ENCODE measurements at regions not wholly inside any gene's neighbourhood (a gene's known extent, or its start where the extent isn't known, plus 50 kb on each side); places are given as distances from the start of the nearest gene placed in this dataset.

GRCh38 chr15:85890620-85890980, 95.9 kb upstream of the KLHL25 start:
- H3K27ac ChIP-seq (replicated peaks) = no peak overlapping the region
- H3K36me3 ChIP-seq = no peaks in the 10 kb centered on the region
- no peaks in the 10 kb centered on the region for H3K4me1 ChIP-seq
- no peak overlapping the region for H3K4me3 ChIP-seq
- no peak for DNase-seq
- H3K27me3 ChIP-seq (ENCODE audit: low read depth) = peaks cover 98% of the 10 kb centered on the region
- TF ChIP-seq, protein P1, sequence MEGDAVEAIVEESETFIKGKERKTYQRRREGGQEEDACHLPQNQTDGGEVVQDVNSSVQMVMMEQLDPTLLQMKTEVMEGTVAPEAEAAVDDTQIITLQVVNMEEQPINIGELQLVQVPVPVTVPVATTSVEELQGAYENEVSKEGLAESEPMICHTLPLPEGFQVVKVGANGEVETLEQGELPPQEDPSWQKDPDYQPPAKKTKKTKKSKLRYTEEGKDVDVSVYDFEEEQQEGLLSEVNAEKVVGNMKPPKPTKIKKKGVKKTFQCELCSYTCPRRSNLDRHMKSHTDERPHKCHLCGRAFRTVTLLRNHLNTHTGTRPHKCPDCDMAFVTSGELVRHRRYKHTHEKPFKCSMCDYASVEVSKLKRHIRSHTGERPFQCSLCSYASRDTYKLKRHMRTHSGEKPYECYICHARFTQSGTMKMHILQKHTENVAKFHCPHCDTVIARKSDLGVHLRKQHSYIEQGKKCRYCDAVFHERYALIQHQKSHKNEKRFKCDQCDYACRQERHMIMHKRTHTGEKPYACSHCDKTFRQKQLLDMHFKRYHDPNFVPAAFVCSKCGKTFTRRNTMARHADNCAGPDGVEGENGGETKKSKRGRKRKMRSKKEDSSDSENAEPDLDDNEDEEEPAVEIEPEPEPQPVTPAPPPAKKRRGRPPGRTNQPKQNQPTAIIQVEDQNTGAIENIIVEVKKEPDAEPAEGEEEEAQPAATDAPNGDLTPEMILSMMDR (IDR thresholded peaks at IDR 0.05; ENCODE audit: borderline replicate concordance) = no peak
- no peaks in the 10 kb centered on the region for H3K9me3 ChIP-seq (replicated peaks)
- intact Hi-C loops (cut with micrococcal nuclease) = no loop called here

DNA sequence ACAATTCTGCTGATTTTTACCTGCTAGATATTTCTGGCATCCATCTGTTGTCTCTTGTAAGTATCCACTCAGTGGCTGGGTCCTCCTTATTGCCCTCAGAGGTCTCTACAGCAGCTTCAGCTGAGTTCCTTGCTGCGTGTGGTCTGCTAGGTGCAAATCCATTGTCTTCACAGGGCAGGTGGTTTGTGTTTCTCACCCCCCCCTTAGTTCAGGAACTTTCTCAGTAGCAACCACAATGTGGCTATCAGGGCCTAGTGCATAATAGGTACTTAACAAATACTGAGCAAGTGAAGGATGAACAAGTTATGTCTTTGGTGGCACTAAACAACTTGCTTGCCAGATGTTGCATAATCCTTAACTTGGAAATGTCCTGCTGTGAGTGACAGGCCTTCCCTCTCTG, 96.7 kb upstream of the KLHL25 start:
- H3K36me3 ChIP-seq = no peaks in the 10 kb centered on the region
- TF ChIP-seq, protein P1 (IDR thresholded peaks at IDR 0.05; ENCODE audit: borderline replicate concordance) = no peak
- H3K9me3 ChIP-seq (replicated peaks) = no peaks in the 10 kb centered on the region
- no peak overlapping the region for H3K4me3 ChIP-seq
- DNase-seq = no peak
- intact Hi-C loops (cut with micrococcal nuclease) = no loop called here
- H3K4me1 ChIP-seq = no peaks in the 10 kb centered on the region
- peaks cover 95% of the 10 kb centered on the region for H3K27me3 ChIP-seq (ENCODE audit: low read depth)
- no peak overlapping the region for H3K27ac ChIP-seq (replicated peaks)

DNA sequence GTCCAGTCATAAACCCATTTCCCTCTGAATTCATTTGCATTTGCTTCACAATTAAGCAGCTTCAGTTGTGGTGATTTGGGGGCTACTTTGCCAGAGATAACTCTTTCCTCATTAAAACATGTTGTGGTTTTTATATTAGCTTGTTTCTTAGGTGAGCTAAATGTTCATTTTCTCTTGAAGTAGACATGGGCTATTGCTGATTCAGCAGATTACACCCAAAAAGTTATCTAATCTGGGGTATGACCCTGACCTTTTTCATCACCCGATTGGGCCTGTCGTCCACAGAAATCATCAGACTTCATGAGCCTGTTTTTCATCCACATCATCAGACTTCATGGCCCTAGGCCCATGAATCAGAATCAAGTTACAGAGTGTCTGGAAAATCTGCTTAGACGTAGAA, 97.5 kb upstream of the KLHL25 start:
- no peaks in the 10 kb centered on the region for H3K9me3 ChIP-seq (replicated peaks)
- TF ChIP-seq, protein P1 (IDR thresholded peaks at IDR 0.05; ENCODE audit: borderline replicate concordance) = no peak
- H3K36me3 ChIP-seq = no peaks in the 10 kb centered on the region

DNA sequence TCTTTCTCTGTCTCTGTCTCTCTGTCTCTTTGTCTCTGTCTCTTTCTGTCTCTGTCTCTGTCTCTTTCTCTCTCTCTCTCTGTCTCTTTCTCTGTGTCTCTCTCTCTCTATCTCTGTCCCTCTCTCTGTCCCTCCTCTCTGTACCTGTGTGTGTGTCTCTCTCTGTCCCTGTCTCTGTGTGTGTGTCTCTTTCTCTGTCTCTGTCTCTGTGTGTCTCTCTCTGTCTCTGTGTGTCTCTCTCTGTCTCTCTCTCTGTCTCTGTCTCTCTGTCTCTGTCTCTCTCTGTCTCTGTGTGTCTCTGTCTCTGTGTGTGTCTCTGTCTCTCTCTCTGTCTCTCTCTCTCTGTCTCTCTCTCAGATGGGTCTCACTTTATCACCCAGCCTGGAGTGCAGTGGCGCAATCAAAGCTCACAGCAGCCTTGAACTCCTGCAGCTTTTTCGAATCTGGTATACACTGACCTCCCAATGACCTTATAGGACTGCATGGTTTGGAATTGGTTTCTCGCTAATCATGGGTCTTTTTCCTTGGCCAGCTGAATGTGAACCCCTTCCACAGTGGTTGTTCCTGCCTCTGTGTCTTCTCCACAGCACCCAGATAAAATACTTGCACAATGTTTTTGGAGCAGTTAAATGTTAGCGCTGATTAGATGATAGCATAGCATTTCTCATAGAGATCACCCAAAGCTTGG, 102.6 kb upstream of the KLHL25 start:
- no peaks in the 10 kb centered on the region for H3K36me3 ChIP-seq
- no peaks in the 10 kb centered on the region for H3K9me3 ChIP-seq (replicated peaks)
- peaks cover 87% of the 10 kb centered on the region for H3K27me3 ChIP-seq (ENCODE audit: low read depth)
- H3K27ac ChIP-seq (replicated peaks) = no peak overlapping the region
- intact Hi-C loops (cut with micrococcal nuclease) = no loop called here
- TF ChIP-seq, protein P1 (IDR thresholded peaks at IDR 0.05; ENCODE audit: borderline replicate concordance) = no peak
- no peaks in the 10 kb centered on the region for H3K4me1 ChIP-seq
- DNase-seq = no peak
- H3K4me3 ChIP-seq = no peak overlapping the region

More for the DNA sequence above, 97.5 kb upstream of the KLHL25 start:
- Histone ChIP-seq H3K27me3 (ENCODE audit: low read depth) (peaks cover 92% of the 10 kb centered on the region), H3K4me3 (no peak overlapping the region), H3K27ac (replicated peaks) (no peak overlapping the region), H3K4me1 (no peaks in the 10 kb centered on the region)
- no peak for DNase-seq
- intact Hi-C loops (cut with micrococcal nuclease) = no loop called here

DNA sequence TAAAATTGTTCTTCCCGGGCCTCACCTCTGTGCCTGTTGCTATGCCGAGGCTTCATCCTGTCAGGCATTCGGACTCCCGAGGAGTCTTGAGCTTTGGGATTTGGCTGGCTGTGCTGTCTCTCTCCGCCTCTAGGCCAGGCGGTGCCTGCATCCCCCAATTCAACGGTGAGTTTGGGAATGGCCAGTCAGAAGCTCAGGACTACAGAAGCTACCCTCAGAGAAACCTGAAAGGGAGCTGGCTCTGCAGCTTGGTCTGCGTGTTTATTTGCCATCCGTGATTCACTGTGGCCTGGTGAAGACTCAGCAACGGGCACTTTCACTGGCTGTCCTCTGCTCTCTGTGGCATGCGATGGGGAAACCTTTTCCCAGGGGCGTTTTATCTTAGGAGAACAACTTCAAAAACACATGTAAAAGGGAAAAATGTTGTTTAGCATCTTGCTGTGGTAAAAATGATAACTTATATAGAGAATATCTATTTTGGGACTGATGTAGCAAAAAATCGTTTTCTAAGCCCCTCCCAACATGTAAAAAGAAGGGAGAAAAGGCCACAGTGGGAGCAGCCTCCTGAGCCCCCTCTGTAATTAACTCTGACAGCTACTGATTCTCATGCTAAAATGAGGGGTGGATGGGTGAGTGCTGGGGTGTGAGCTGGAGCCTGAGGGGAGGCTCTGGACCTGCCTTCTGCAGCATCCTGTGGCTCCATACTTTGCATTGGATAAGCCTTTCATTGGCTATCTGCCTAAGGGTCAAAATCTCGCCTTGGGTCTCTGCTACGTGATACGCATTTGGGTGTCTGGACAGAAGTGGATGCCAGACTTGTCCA, 103.4 kb upstream of the KLHL25 start:
- H3K27me3 ChIP-seq (ENCODE audit: low read depth) = peaks cover 87% of the 10 kb centered on the region
- DNase-seq = no peak
- intact Hi-C loops (cut with micrococcal nuclease) = no loop called here
- TF ChIP-seq, protein P1 (IDR thresholded peaks at IDR 0.05; ENCODE audit: borderline replicate concordance) = no peak
- H3K4me3 ChIP-seq = no peak overlapping the region
- no peaks in the 10 kb centered on the region for H3K4me1 ChIP-seq
- no peaks in the 10 kb centered on the region for H3K36me3 ChIP-seq
- no peak overlapping the region for H3K27ac ChIP-seq (replicated peaks)
- H3K9me3 ChIP-seq (replicated peaks) = no peaks in the 10 kb centered on the region
